ENCODE measurements at regions not wholly inside any gene's neighbourhood (a gene's known extent, or its start where the extent isn't known, plus 50 kb on each side); places are given as distances from the start of the nearest gene placed in this dataset.

DNA sequence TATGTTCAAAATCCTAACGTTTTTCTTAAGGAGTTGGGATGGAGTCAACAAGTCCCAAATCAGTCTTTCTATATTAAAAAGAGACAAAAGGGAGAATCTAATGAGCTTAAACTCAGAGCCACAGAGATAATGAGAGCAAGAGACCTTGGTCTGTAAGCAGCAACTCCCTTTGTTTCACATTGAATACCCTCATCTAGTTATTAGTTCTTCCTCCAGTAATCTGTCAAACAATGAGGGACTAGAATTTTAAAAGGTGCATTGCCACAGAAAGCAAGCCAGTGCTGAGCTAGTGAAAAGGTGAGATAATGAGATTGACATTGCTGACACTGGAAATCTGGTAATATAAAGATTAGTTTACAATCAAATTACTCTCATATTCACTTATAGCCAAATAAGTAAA lies 718.6 kb downstream of the DACH1 start:
- TF ChIP-seq POLR2AphosphoS5 (IDR thresholded peaks at IDR 0.05; ENCODE audit: insufficient read depth, low read depth, low read length) (no peak), EZH2 (IDR thresholded peaks at IDR 0.05; ENCODE audit: borderline replicate concordance, low read depth, low read length, severe bottlenecking) (no peak), JUN (IDR thresholded peaks at IDR 0.05; ENCODE audit: borderline replicate concordance, insufficient read depth, insufficient read length, low read depth) (no peak), GATA2 (IDR thresholded peaks at IDR 0.05; ENCODE audit: insufficient read depth, insufficient read length, low read depth, low read length) (no peak), POLR2A (IDR thresholded peaks at IDR 0.05; ENCODE audit: low read depth, low read length) (no peak)
- TF ChIP-seq, protein P1, sequence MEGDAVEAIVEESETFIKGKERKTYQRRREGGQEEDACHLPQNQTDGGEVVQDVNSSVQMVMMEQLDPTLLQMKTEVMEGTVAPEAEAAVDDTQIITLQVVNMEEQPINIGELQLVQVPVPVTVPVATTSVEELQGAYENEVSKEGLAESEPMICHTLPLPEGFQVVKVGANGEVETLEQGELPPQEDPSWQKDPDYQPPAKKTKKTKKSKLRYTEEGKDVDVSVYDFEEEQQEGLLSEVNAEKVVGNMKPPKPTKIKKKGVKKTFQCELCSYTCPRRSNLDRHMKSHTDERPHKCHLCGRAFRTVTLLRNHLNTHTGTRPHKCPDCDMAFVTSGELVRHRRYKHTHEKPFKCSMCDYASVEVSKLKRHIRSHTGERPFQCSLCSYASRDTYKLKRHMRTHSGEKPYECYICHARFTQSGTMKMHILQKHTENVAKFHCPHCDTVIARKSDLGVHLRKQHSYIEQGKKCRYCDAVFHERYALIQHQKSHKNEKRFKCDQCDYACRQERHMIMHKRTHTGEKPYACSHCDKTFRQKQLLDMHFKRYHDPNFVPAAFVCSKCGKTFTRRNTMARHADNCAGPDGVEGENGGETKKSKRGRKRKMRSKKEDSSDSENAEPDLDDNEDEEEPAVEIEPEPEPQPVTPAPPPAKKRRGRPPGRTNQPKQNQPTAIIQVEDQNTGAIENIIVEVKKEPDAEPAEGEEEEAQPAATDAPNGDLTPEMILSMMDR (IDR thresholded peaks at IDR 0.05; ENCODE audit: extremely low read depth in 1 of 2, insufficient read depth in 1 of 2, low read depth in 1 of 2, low read length in 2 of 2): no peak
